Dermis microvascular lymphatic vessel endothelial cell (primary cell): ENCODE measurements at regions not wholly inside any gene's neighbourhood (a gene's known extent, or its start where the extent isn't known, plus 50 kb on each side); places are given as distances from the start of the nearest gene placed in this dataset.
"Not testable (repeated sequence)": the region's sequence is repeated elsewhere in the genome, so short reads cannot be mapped to it uniquely, and the experiment has no call there.

Experiments
- DNase-seq, 2 donors: peaks; one replicate each; pipeline versions ENCODE4 v3.0.0 to v3.0.0-alpha.2; 2010; ENCODE audit warnings: low read depth in 2 of 2

DNA sequence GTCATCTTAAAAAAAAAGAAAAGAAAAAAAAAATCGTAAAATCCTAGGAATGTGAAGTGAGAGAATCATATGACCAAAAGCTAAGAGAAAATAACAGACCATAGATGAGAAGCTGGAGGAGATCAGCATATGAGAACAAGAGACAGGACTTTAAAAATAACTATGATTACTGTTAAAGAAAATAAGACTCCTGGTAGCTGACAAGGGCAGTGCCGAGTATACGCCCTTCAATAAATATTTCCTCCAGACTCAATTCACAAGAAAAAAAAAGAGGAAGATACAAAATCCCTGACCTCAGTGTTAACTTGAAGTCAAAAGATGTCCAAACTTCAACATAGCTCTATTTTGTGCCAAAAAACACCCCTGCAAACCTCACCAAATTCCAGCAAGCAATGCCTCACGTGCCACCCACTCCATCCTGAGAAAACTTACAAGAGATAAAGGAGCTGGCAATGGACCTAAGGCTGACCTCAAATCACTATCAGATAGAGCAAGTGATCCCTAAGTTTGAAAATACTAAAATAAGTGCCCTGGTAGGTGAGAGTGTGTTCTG is 817.2 kb downstream of the SOCS6 start:
- DNase-seq = no peak

GRCh38 chr18:71105078-71105819 is 816.4 kb downstream of the SOCS6 start:
- DNase-seq = no peak

GRCh38 chr18:71079606-71080005 is 790.8 kb downstream of the SOCS6 start:
- no peak for DNase-seq

GRCh38 chr18:71077451-71077850 is 788.6 kb downstream of the SOCS6 start:
- DNase-seq = no peak

GRCh38 chr18:71075147-71075546 is 786.3 kb downstream of the SOCS6 start:
- DNase-seq = no peak

DNA sequence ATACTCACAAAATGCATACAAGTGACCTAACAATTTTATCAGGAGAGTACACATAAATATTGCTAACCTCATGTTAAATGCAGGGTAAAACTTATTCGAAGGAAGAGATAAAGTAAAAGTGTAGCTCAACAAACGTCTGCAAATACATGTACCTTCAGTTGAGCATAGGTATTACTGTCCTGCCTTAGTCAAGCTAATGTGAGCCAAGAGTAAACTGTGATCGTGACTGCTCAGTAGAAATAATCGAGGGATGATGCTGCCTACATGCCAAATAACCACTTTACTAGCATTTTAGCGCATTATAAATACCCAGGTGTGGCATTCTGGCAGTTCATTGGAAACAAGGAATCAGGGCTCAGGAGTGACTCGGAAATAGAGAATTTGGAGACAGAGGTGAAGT is 779.5 kb downstream of the SOCS6 start:
- no peak for DNase-seq

- no peak for DNase-seq
These were observed 761.0 kb downstream of the SOCS6 start for GRCh38 chr18:71049893-71050292.

- DNase-seq = peak in 1 of 2 donors; percentile 24
These were observed 759.0 kb downstream of the SOCS6 start for GRCh38 chr18:71047882-71048281.

- DNase-seq = peak in 1 of 2 donors; percentile 37
These were observed 756.7 kb downstream of the SOCS6 start for GRCh38 chr18:71045331-71046065.

GRCh38 chr18:71040161-71040560 is 751.3 kb downstream of the SOCS6 start:
- no peak for DNase-seq

DNA sequence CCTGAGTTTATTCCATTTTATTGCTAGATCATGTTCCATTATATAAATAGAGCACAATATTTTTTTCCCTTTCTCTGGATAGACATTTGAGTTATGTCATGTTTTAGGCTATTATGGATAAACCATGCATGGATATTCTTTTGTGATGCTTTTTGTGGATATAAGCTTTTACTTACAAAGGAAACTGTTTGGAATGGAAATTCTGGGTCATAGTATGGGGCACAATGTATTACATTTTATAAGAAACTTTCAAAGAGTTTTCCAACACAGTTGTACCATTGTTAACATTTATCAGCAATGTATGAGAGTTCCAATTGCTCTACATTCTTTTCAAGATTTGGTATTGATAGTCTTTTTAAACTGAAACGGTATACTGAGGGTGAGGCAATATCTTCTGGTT is 749.4 kb downstream of the SOCS6 start:
- DNase-seq = peak in 1 of 2 donors; percentile 58

- DNase-seq = peak; percentile 45 to 89
These were observed 747.9 kb downstream of the SOCS6 start for GRCh38 chr18:71036783-71037182.

DNA sequence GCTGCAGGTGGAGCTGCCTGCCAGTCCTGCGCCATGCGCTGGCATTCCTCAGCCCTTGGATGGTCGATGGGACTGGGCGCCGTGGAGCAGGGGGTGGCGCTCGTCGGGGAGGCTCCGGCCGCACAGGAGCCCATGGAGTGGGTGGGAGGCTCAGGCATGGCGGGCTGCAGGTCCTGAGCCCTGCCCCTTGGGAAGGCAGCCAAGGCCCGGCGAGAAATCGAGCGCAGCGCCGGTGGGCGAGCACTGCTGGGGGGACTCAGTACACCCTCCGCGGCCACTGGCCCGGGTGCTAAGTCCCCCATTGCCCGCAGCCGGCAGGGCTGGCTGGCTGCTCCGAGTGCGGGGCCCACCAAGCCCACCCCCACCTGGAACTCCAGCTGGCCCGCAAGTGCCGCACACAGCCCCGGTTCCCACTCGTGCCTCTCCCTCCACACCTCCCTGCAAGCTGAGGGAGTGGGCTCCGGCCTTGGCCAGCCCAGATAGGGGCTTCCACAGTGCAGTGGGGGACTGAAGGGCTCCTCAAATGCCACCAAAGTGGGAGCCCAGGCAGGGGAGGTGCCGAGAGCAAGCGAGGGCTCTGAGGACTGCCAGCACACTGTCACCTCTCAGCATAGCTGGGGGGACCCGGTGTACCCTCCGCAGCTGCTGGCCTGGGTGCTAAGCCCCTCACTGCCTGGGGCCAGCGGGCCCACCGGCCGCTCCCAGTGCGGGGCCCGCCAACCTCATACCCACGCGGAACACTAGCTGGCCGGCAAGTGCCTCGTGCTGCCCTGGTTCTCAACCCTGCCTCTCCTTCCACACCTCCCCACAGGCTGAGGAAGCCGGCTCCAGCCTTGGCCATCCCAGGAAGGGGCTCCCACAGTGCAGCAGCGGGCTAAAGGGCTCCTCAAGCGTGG is 742.7 kb downstream of the SOCS6 start:
- not testable (repeated sequence) for DNase-seq

- not testable (repeated sequence) for DNase-seq
These were observed 741.2 kb downstream of the SOCS6 start for GRCh38 chr18:71030085-71030484.

DNA sequence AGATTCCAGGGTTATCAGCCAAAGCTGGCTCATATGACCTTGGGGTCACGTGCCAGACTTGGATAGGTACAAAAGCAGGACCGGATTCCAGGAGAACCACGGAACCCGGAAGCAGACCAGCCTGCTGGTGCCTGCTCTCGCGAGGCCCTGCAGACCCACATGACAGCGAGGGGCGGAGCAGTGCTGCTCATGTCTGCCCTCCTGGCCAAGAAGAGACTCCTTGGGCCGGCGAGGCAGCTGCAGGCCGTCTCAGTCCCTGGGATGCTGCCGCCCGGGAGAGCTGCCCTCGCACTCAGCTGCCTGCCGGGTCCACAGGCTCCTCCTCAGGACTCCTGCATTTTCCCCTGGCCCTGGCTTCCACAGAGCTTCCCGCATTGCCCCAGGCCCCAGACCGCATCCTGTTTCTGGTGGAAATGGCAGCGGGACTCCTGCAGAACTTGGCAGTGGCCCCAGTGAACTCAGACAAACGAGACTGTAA is 739.5 kb downstream of the SOCS6 start:
- DNase-seq = no peak

DNA sequence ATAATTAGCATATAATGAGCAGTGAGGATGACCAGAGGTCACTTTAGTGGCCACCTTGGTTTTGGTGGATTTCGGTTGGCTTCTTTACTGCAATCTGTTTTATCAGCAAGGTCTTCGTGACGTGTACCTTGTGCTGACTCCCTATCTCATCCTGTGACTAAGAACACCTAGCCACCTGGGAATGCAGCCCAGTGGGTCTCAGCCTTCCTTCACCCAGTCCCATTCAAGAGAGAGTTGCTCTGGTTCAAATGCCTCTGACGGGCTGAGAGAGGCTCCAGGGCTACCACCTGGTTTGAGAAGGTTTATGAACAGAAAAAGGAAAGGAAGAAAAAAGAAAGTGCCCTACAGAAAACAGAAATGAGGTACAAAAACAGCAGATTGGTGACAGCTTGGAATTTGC is 738.7 kb downstream of the SOCS6 start:
- no peak for DNase-seq

DNA sequence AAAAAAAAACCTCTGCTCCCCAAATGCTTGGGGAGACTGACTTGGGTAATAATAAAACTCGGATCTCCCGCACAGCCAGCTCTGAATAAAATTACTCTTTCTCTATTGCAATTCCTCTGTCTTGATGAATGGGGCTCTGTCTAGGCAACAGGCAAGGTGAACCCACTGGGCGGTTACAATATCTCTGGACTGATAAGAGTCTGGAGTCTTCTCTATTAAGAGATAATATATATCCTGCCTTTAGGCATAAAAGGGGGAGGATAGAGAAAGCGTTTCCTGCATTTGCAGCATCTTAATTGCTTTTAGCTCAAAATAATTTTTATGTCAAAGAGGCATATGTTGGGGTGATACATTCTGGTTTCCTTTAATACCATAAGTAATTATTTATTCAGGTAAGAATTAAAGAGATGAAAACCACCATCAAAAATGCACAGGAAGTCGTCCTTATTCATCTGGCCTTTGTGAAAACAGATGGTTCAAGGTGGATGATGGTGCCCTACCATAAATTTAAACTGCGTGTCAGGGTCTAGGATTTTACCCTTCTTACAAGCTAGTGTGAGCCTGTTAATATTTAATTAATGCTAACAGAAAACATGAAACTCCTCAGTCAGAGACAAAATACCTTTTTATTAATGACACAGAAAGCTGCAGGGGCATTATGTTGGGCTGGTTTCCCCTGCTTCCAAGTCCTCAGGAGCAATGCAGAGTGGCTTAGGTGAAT is 736.8 kb downstream of the SOCS6 start:
- DNase-seq = no peak

- peak in 1 of 2 donors; percentile 50 for DNase-seq
These were observed 733.5 kb downstream of the SOCS6 start for GRCh38 chr18:71022389-71022788.

DNA sequence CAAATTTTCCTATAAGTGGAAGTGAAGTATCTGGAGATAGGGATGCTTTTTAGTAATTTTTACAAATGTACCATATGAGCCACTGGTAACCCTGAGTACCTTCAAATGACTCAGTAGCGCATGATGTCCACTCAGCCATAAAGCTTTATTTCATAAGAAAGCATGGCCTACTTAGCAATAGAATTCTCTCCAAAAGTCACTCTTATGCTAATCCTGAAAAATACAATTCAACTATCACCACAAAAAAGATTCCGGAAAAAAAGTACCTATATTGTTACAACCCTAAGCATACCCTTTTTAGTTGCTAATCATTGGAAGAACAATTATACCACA is 732.2 kb downstream of the SOCS6 start:
- DNase-seq = no peak

DNA sequence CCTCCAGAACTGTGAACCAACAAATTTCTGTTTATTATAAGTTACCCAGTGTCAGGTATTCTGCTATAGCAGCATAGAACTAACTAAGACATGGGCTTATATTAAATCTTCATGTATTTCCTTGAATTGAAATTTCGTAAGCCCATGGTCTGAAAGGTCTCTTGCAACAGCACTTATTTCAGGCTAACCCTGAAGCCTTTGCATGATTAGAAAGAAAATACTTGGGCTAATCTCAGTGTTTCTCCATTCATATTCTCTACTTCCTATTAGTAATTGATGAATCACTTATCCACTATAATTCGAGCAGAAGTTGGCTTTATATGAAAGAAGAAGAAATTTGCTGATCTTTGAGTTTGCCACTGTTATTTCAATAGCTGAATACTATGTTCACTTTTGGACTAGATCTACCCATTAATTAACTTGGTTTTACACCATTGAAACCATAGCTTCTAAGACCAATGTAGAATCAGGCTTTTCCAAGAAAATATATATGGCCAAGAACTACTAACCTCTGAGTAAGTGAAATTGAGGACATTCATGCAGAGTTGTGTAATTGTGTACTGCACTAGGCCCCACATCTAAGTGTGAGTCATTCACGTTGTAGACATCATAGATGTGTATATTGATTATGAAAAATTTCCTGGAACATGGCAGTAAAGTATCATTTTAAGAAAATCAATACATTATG is 731.6 kb downstream of the SOCS6 start:
- DNase-seq = no peak
